ENCODE measurements at regions not wholly inside any gene's neighbourhood (a gene's known extent, or its start where the extent isn't known, plus 50 kb on each side); places are given as distances from the start of the nearest gene placed in this dataset.
"Not testable (repeated sequence)": the region's sequence is repeated elsewhere in the genome, so short reads cannot be mapped to it uniquely, and the experiment has no call there.

DNA sequence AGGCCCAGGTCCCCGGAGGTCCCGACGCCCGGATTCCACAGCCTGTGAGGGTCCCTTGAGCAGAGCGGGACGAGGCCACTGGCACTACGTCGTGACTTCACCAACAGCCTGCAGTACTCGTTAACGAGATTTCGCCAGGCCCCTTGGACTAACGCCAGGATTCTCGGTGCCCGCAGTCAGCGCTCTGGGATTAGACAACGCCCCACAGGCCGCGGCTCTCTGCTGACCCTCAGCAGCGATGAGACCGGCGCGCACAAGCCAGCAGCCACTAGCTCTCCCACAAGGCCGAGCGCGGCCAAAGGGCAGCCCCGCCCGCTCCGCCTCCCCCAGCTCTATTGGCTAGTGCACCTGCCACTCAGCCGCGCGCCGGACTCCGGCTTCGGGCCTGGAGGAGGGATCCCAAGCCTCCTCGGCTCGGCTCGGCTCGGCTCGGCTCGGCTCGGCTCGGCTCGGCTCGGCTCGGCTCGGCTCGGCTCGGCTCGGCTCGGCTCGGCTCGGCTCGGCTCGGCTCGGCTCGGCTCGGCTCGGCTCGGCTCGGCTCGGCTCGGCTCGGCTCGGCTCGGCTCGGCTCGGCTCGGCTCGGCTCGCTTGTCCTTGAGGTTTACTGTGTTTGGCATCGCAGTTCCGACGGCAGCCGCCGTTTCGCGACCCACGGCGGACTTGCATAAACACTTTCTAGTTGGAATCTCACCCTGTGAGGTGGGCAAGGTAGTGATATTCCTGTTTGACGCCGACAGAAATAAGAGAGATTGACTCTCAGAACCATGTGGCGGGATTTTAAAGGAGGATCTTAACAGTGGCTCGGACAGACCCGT lies 231.7 kb upstream of the SERP2 start:
- no peaks in the 10 kb centered on the region for H3K27me3 ChIP-seq (ENCODE audit: control insufficient read depth in 2 of 2, insufficient read depth in 1 of 2, low read length in 1 of 2)
- WGBS, result under 1% methylated on average over 76 of the region's 84 CpGs
- no peaks in the 10 kb centered on the region for H3K9me3 ChIP-seq (ENCODE audit: control insufficient read depth in 2 of 2, insufficient read depth in 1 of 2, low read length in 1 of 2)
- peak overlapping the region; percentile 57 to 96 for H3K4me3 ChIP-seq (ENCODE audit: low read length in 2 of 2)
- peaks cover 5 to 17% of the 10 kb centered on the region in 2 donors for H3K4me1 ChIP-seq (ENCODE audit: control insufficient read depth in 2 of 2, insufficient read depth in 2 of 2, low read length in 2 of 2)
- H3K36me3 ChIP-seq (ENCODE audit: control insufficient read depth in 2 of 2, insufficient read depth in 2 of 2, low read length in 1 of 2), result no peaks in the 10 kb centered on the region
- DNase-seq (ENCODE audit: low read depth in 6 of 9, low spot score in 9 of 9), result peak; percentile 60 to 93 (median 82)
- peak overlapping the region; percentile 64 to 88 for H3K27ac ChIP-seq (ENCODE audit: low read depth in 1 of 2, low read length in 1 of 2)

DNA sequence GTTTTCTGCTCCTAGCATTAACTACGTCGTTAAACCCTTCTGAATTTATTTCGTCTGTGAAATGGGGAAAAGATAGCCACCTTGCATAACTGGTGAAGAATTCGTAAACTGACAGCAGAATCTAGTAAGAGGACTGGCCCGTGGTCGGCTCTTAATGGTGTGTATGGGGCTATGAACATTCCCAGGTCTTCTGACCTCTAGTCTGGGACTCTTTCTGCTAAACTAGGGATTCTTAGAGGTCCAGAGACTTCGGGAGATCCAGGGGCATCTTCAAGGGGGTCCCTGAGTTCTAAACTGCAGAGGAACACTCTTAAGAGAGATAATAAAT lies 231.1 kb upstream of the SERP2 start:
- 15% methylated on average over 7 of the region's 7 CpGs for WGBS
- Histone ChIP-seq H3K27me3 (ENCODE audit: control insufficient read depth in 2 of 2, insufficient read depth in 1 of 2, low read length in 1 of 2) (no peaks in the 10 kb centered on the region), H3K36me3 (ENCODE audit: control insufficient read depth in 2 of 2, insufficient read depth in 2 of 2, low read length in 1 of 2) (no peaks in the 10 kb centered on the region), H3K4me1 (ENCODE audit: control insufficient read depth in 2 of 2, insufficient read depth in 2 of 2, low read length in 2 of 2) (peaks cover 5 to 17% of the 10 kb centered on the region in 2 donors), H3K4me3 (ENCODE audit: low read length in 2 of 2) (peak overlapping the region; percentile 48 to 62), H3K27ac (ENCODE audit: low read depth in 1 of 2, low read length in 1 of 2) (peak overlapping the region; percentile 19 to 71), H3K9me3 (ENCODE audit: control insufficient read depth in 2 of 2, insufficient read depth in 1 of 2, low read length in 1 of 2) (no peaks in the 10 kb centered on the region)
- DNase-seq (ENCODE audit: low read depth in 6 of 9, low spot score in 9 of 9), result no peak

DNA sequence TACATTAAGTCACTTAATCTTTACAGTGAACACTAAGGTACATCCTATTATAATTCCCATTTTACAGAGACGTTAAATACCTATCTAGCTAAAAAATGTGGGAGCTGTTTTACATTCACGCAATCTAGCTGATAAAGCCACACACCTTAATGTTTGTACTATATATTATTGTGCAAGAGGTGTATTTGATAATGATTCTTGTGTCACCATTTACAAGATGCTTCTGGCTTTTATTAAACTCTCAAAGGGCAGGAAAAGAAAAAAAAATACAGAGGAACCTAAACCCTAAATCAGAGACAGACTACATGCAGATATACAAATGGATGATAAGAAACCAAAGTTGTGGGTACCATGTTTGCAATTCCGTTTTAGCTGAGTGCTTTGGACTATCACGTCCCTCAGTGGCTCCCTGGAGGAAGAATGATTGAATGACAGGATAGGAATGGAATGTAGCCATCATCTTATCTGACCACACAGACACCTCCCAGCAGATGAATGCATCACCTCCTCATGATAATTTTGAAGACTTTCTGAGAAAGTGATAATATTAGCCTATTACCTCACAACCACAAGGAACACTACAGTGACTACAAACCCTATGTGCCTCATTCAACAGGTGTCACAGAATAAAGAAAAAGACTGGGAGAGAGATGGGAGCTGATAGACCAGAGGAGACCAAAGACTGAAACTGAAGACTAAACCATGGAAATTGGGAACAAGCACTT lies 230.5 kb upstream of the SERP2 start:
- 95% methylated on average over 4 of the region's 4 CpGs for WGBS
- Histone ChIP-seq H3K4me3 (ENCODE audit: low read length in 2 of 2) (peak overlapping the region in 1 of 2 donors; percentile 48), H3K27ac (ENCODE audit: low read depth in 1 of 2, low read length in 1 of 2) (no peak overlapping the region), H3K36me3 (ENCODE audit: control insufficient read depth in 2 of 2, insufficient read depth in 2 of 2, low read length in 1 of 2) (no peaks in the 10 kb centered on the region), H3K9me3 (ENCODE audit: control insufficient read depth in 2 of 2, insufficient read depth in 1 of 2, low read length in 1 of 2) (no peaks in the 10 kb centered on the region), H3K27me3 (ENCODE audit: control insufficient read depth in 2 of 2, insufficient read depth in 1 of 2, low read length in 1 of 2) (no peaks in the 10 kb centered on the region), H3K4me1 (ENCODE audit: control insufficient read depth in 2 of 2, insufficient read depth in 2 of 2, low read length in 2 of 2) (peaks cover 5 to 17% of the 10 kb centered on the region in 2 donors)
- DNase-seq (ENCODE audit: low read depth in 6 of 9, low spot score in 9 of 9), result no peak

DNA sequence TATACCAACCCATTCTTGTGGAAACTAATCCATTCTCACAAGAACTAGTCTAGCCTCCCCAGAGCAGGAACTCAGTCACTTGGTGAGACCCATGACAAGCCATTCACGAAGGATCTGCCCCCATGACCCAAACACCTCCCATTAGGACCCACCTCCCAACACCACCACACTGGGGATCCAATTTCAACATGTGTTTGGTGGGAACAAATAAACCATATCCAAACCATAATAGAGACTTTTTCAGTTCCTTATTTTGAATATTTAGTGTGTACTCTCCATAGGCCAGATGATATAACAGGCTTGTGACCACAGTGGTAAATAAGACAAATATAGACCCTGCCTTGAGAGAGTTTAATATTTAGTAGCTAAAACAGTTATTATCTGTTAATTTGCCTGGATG lies 227.5 kb upstream of the SERP2 start:
- WGBS, result 90% methylated on average over 1 of the region's 1 CpG
- Histone ChIP-seq H3K27me3 (ENCODE audit: control insufficient read depth in 2 of 2, insufficient read depth in 1 of 2, low read length in 1 of 2) (no peaks in the 10 kb centered on the region), H3K36me3 (ENCODE audit: control insufficient read depth in 2 of 2, insufficient read depth in 2 of 2, low read length in 1 of 2) (no peaks in the 10 kb centered on the region)

GRCh38 chr13:44147233-44147632 lies 226.4 kb upstream of the SERP2 start:
- DNase-seq (ENCODE audit: low read depth in 6 of 9, low spot score in 9 of 9), result no peak
- Histone ChIP-seq H3K4me1 (ENCODE audit: control insufficient read depth in 2 of 2, insufficient read depth in 2 of 2, low read length in 2 of 2) (peaks cover 0 to 8% of the 10 kb centered on the region in 2 donors), H3K9me3 (ENCODE audit: control insufficient read depth in 2 of 2, insufficient read depth in 1 of 2, low read length in 1 of 2) (no peaks in the 10 kb centered on the region), H3K27ac (ENCODE audit: low read depth in 1 of 2, low read length in 1 of 2) (no peak overlapping the region), H3K36me3 (ENCODE audit: control insufficient read depth in 2 of 2, insufficient read depth in 2 of 2, low read length in 1 of 2) (no peaks in the 10 kb centered on the region), H3K27me3 (ENCODE audit: control insufficient read depth in 2 of 2, insufficient read depth in 1 of 2, low read length in 1 of 2) (no peaks in the 10 kb centered on the region), H3K4me3 (ENCODE audit: low read length in 2 of 2) (no peak overlapping the region)
- WGBS, result over 99% methylated on average over 2 of the region's 2 CpGs

More for the DNA sequence above, 227.5 kb upstream of the SERP2 start:
- no peak overlapping the region for H3K27ac ChIP-seq (ENCODE audit: low read depth in 1 of 2, low read length in 1 of 2)
- no peak overlapping the region for H3K4me3 ChIP-seq (ENCODE audit: low read length in 2 of 2)
- peaks cover 3 to 15% of the 10 kb centered on the region in 2 donors for H3K4me1 ChIP-seq (ENCODE audit: control insufficient read depth in 2 of 2, insufficient read depth in 2 of 2, low read length in 2 of 2)
- no peak for DNase-seq (ENCODE audit: low read depth in 6 of 9, low spot score in 9 of 9)
- H3K9me3 ChIP-seq (ENCODE audit: control insufficient read depth in 2 of 2, insufficient read depth in 1 of 2, low read length in 1 of 2), result no peaks in the 10 kb centered on the region

- no peaks in the 10 kb centered on the region for H3K36me3 ChIP-seq (ENCODE audit: control insufficient read depth in 2 of 2, insufficient read depth in 2 of 2, low read length in 1 of 2)
- WGBS, result 90% methylated on average over 2 of the region's 2 CpGs
- DNase-seq (ENCODE audit: low read depth in 6 of 9, low spot score in 9 of 9), result no peak
- H3K27ac ChIP-seq (ENCODE audit: low read depth in 1 of 2, low read length in 1 of 2), result no peak overlapping the region
- H3K4me3 ChIP-seq (ENCODE audit: low read length in 2 of 2), result no peak overlapping the region
- H3K27me3 ChIP-seq (ENCODE audit: control insufficient read depth in 2 of 2, insufficient read depth in 1 of 2, low read length in 1 of 2), result no peaks in the 10 kb centered on the region
- peaks cover 0 to 4% of the 10 kb centered on the region in 2 donors for H3K4me1 ChIP-seq (ENCODE audit: control insufficient read depth in 2 of 2, insufficient read depth in 2 of 2, low read length in 2 of 2)
- no peaks in the 10 kb centered on the region for H3K9me3 ChIP-seq (ENCODE audit: control insufficient read depth in 2 of 2, insufficient read depth in 1 of 2, low read length in 1 of 2)
Measured at GRCh38 chr13:44147648-44148047, 226.0 kb upstream of the SERP2 start.

DNA sequence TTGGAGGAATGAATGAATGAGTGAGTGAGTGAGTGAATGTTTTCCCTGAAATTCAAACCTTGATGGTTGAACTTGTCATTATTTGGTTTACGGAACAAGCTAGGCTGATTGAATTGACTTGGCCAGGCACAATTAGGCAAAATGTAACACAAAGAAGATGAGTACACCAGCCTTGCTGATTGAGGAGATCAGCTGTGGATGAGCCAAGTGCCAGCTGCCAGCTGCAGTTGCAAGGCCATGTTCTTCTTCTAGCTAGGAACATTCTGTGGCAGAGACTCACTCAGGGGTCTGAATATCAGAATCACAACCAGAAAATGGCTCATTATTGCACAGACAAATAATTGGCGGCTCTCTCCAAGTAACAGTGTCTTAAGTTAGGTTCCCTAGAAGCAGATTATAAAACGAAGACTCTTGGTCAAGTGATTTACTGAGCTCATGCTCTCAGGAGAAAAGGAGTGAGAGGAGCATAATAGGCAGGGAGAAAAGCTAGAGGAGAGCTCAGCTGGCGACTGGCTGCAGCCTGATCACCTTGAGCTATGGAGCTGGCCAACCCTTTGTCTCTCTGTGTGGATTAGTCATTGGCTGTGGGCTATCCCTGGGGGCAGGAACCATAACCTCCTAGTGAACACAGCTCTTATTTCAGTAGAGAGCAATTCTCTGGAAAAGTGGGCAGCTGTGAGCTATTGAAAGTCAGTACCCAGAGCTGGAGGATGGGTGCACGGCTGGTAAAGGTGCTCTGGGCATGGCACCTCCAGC lies 225.3 kb upstream of the SERP2 start:
- Histone ChIP-seq H3K27ac (ENCODE audit: low read depth in 1 of 2, low read length in 1 of 2) (no peak overlapping the region), H3K4me3 (ENCODE audit: low read length in 2 of 2) (no peak overlapping the region), H3K27me3 (ENCODE audit: control insufficient read depth in 2 of 2, insufficient read depth in 1 of 2, low read length in 1 of 2) (no peaks in the 10 kb centered on the region), H3K36me3 (ENCODE audit: control insufficient read depth in 2 of 2, insufficient read depth in 2 of 2, low read length in 1 of 2) (no peaks in the 10 kb centered on the region), H3K9me3 (ENCODE audit: control insufficient read depth in 2 of 2, insufficient read depth in 1 of 2, low read length in 1 of 2) (no peaks in the 10 kb centered on the region), H3K4me1 (ENCODE audit: control insufficient read depth in 2 of 2, insufficient read depth in 2 of 2, low read length in 2 of 2) (peaks cover 0 to 4% of the 10 kb centered on the region in 2 donors)
- WGBS, result 98% methylated on average over 5 of the region's 5 CpGs
- DNase-seq (ENCODE audit: low read depth in 6 of 9, low spot score in 9 of 9), result no peak

DNA sequence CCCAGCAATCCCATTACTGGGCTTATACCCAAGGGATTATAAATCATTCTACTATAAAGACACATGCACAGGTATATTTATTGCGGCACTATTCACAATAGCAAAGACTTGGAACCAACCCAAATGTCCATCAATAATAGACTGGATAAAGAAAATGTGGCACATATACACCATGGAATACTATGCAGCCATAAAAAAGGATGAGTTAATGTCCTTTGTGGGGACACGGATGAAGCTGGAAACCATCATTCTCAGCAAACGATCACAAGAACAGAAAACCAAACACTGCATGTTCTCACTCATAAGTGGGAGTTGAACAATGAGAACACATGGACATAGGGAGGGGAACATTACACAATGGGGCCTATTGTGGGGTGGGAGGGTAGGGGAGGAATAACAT lies 224.4 kb upstream of the SERP2 start:
- H3K9me3 ChIP-seq (ENCODE audit: control insufficient read depth in 2 of 2, insufficient read depth in 1 of 2, low read length in 1 of 2); H3K4me3 ChIP-seq (ENCODE audit: low read length in 2 of 2); DNase-seq (ENCODE audit: low read depth in 6 of 9, low spot score in 9 of 9); H3K36me3 ChIP-seq (ENCODE audit: control insufficient read depth in 2 of 2, insufficient read depth in 2 of 2, low read length in 1 of 2); H3K27ac ChIP-seq (ENCODE audit: low read depth in 1 of 2, low read length in 1 of 2); H3K4me1 ChIP-seq (ENCODE audit: control insufficient read depth in 2 of 2, insufficient read depth in 2 of 2, low read length in 2 of 2); H3K27me3 ChIP-seq (ENCODE audit: control insufficient read depth in 2 of 2, insufficient read depth in 1 of 2, low read length in 1 of 2): not testable (repeated sequence)
- WGBS, result 98% methylated on average over 3 of the region's 3 CpGs

GRCh38 chr13:44149821-44150220 lies 223.8 kb upstream of the SERP2 start:
- no peak for DNase-seq (ENCODE audit: low read depth in 6 of 9, low spot score in 9 of 9)
- no peak overlapping the region for H3K27ac ChIP-seq (ENCODE audit: low read depth in 1 of 2, low read length in 1 of 2)
- whole genome bisulfite sequencing, result 98% methylated on average over 4 of the region's 4 CpGs

More at GRCh38 chr13:44149821-44150220, 223.8 kb upstream of the SERP2 start:
- Histone ChIP-seq H3K4me1 (ENCODE audit: control insufficient read depth in 2 of 2, insufficient read depth in 2 of 2, low read length in 2 of 2) (no peaks in the 10 kb centered on the region), H3K36me3 (ENCODE audit: control insufficient read depth in 2 of 2, insufficient read depth in 2 of 2, low read length in 1 of 2) (no peaks in the 10 kb centered on the region), H3K27me3 (ENCODE audit: control insufficient read depth in 2 of 2, insufficient read depth in 1 of 2, low read length in 1 of 2) (no peaks in the 10 kb centered on the region), H3K9me3 (ENCODE audit: control insufficient read depth in 2 of 2, insufficient read depth in 1 of 2, low read length in 1 of 2) (no peaks in the 10 kb centered on the region), H3K4me3 (ENCODE audit: low read length in 2 of 2) (no peak overlapping the region)
